SHP77 treated with DMSO at 0.1 percent for 48 hours (cell line): ENCODE measurements at regions not wholly inside any gene's neighbourhood (a gene's known extent, or its start where the extent isn't known, plus 50 kb on each side); places are given as distances from the start of the nearest gene placed in this dataset.

Experiments used
- DNase-seq: peaks from one replicate; lab custom pipeline; 2025; lab: John Stamatoyannopoulos, UW

DNA sequence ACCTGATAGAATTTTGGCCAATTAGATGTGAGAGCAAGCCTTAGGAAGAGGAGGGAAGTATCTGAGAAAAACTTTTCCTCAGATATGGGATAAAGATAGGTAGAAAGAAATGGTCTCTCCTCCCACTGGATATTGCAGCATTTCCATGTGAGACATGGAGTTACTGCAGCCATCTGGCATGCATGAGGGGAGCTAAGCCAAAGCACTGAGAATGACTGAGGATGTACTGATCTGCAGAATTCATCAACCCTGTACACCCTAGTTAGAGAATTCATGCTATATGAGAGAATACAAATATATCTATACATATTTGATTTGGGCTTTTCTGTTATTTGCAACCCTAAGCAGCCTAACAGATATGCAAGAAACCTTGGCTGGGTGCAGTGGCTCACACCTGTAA, 52.5 kb upstream of the RPL34 start:
- no peak for DNase-seq

DNA sequence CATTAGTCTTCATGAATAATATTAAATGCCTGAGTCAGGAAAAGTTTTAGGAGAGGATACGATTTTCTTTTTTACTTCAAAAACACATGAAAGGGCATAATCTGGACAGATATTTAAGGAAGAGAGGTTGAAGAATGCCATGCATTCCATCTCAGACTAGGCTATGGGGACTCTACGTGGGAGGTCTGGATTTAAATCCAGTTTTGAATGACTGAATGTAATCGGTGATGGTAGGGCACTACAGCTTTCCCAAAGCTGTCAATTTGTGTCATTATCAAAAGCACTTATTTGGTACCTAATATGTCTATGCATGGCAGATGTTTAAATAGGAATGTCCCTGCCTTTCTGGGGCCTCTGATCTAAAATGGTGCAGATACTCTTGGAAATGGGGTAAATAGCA, 59.3 kb upstream of the RPL34 start:
- no peak for DNase-seq

DNA sequence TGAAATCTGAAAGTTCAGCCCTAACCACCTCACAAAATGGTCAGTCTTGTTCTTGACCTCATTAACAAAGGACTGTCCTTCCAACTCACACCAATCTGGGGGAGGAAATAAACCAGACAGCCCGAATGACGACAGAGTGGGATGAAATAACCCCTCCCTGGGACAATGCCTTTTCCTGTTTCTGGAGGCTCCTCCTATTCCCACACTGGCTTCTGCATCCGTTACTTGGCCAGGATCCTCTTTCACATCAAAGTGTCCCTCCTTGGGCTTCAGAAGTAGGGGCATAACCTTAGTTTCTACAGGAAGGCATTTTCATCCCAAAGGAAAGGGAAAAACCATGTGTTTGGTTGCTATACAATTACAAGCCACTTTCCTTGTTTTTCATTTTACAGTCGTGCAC, 59.8 kb upstream of the RPL34 start:
- DNase-seq, result no peak

GRCh38 chr4:108559911-108560310, 60.5 kb upstream of the RPL34 start:
- DNase-seq, result no peak

DNA sequence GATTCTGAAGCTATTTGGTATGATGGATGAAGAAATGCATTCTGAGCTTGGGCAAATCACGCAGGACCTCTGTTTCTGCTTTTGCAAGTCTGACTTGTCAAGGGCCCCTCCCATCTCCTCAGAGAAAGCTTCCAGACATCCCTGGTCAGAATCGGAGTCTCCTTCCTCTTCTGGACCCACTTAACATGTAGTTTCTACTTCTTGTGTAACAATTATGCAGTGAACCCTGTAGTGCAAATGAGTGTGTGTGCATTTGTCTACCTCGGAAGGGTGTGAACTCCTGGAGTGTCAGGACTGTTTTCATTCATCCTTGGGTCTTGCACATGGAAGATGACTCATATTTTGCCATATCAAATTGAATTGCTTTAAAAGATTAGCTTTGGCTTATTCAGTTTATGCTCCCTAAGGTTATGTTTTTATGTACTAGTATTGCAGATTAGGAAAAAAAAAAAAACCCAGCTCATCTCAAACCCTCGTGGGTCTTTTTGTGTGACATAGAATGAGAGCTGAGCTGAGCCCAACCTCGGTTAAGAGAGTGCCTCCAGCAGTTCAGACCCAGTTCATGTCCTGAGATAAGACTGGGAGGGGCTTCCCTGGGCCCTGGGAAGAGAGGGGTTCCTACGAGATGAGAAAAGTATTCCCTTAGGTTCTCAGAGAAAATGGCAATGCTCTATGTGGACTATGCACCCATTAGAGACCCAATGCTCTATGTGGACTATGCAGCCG, 61.1 kb upstream of the RPL34 start:
- no peak for DNase-seq

DNA sequence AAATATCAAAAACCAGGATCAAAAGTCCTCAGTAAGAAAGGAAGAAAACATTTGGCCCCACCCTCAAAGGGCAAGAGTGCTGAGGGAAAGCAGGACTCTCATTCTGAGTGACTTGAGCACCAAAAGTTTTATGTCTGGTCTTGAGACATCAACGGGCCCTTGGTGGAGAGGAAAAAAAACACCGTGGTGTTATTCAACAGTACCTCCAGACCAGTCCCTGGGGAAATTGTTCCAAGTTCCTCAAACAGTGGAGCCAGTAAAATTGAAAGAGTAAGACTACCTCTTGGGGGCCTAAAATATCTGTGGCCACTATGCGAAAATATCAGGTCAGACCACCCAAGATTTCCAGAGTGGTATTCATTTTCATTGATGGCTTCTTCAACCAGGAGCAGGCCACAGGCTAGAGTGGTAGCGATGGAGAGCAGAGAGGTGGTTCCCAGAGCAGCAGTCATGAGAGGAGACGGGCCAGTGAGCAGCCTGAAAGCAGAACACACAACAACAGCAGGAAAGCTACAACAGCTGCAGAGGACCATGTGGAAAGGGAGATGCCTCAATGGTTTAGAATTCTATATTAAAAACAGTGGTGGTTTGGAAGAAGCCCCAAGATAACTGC, 63.7 kb upstream of the RPL34 start:
- DNase-seq, result no peak

DNA sequence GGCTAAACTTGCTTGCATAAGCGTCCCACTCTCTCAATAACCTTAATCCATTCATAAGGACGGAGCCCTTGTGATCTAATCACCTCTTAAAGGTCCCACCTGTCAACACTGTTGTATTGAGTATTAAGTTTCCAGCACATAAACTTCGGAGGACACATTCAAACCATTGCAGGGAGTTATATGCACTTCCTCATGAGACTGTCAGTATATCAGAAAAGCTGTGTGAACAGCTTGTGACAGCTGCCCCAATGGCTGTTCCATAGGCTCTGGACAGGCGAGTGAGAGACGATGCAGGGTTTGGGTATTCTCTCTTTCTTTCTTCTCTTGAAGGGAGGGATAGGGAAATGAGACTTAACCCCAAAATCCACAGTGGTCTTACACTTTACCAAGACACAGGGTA, 64.2 kb upstream of the RPL34 start:
- no peak for DNase-seq

- no peak for DNase-seq
Measured at GRCh38 chr4:108555701-108556100, 64.7 kb upstream of the RPL34 start.

DNA sequence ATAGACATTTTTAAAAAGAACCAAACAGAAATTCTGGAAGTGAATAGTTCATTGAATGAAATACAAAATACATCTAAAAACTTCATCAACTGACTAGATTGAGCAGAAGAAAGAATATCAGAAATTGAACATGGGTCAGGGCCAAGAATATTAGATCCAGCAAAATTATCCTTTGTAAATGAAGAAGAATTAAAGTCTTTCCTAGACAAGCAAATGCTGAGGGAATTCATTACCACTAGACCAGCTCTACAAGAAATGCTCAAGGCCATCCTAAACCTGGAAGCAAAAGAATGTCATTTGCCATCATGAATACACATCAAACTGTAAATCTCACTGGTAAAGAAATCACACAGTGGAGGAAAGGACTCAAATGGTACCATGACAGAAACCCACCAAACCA, 72.7 kb upstream of the RPL34 start:
- DNase-seq, result no peak

DNA sequence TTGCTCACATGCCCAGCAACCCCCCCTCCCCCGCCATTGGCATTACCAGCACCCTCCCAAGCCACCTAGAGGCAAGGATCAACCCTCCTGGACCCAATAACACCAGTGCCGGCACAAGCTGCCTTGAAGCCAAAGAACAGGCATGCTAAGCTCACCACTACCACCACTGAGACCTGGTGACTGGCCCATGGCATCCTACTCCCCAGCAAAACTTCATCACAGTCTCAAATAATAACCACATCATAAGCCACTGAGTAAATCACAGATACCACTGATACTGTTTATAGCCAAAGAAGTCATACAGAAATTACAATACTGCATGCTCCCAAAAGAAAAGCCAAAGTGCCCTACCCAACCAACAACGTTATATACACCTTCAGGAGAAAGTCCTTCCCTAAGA, 73.6 kb upstream of the RPL34 start:
- DNase-seq, result no peak

- DNase-seq, result no peak
Measured at GRCh38 chr4:108544481-108544880, 75.9 kb upstream of the RPL34 start.

DNA sequence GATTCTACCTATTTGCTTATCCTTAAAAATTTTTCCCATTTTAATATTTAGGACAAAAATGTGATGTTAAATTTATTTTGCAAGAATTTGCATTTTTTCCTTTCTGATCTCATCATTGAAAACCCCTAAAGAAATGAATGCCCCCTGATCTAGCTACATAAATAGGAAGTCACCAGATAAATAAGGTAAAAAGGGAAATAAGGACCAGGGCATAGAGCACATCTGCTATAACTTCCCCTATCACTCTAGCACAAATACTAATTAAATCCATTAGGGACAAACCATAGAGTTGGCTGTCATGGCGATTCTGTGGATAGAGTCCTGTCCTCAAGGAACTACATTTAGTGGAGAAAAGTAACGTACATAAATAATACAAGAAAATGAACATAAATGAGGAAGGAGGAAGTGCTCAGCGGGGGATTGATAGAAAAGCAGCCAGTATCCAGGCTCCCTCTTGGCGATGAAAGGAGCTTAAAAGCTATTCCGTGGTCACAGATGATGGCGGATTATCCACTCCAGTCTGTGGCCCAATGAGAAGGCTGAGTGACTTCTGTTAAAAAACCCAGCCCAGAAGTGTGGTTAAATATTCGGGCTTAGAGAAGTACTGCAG, 76.9 kb upstream of the RPL34 start:
- no peak for DNase-seq

DNA sequence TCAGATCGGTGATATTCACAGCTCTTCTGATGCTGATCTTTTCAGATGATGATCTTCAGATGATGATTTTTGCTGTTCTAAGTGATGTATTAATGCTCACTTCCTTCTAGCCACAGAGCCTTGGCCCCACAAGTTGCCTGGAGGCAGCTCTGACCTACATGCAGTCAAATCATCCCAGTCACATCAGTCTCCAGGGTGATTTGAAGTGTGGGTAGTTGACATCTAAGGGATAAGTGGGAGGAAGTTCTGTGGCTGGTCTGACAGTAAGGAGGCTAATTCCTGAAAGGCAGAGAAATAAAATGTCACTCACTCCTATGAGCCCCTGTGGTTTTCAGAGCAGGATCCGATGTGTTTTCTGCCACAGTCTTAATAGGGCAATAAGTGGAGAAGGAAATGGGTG, 79.8 kb upstream of the RPL34 start:
- DNase-seq, result no peak

DNA sequence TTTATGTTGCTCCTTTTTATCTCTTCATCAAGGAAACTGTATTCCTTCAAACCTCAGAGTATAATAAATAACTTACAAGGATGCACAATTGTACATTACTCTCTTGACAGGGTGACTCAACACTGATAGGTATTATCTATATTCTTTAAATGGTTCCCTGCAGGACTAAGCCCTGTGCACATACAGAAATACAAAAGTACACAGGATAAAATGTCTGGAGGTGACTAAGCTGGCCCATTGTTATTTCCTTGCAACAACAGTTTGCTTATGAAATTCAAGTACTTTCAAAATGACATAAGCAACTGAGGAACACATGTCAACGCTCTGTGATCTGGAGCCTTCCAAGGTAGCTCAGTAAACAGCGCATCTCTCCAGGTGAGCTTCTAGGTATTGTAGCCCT, 83.8 kb upstream of the RPL34 start:
- no peak for DNase-seq

- DNase-seq, result no peak
Measured at GRCh38 chr4:108535757-108536156, 84.6 kb upstream of the RPL34 start.

- DNase-seq, result no peak
Measured at GRCh38 chr4:108533876-108534275, 86.5 kb upstream of the RPL34 start.

DNA sequence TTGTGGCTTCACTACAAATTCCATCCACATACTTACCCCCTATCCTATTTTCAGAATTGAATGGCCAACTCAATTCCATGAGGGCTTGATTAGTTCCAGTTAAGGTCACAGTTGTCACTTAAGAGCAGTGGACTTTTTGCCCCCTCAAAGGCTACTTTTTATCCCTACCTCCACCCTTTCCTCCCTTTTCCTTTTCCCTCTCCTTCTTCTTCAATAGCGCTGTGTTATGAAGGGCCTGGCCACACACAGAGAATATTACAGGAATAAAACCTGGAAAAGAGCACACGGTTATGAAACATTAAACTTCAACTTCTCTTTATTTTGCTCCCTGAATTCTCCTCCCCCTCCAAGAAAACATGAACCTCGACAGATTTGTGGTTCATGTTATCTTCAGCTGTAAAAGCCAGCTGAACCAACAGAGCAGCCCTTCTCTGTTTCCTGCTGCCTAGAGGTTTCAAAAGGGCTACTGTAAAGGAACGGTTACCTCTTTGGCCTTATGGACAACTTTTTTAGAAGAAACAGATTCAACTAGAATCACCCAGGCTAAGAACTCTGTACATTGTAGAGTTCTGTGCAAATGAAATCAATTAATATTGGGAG, 87.0 kb upstream of the RPL34 start:
- DNase-seq, result no peak

GRCh38 chr4:108532738-108533137, 87.6 kb upstream of the RPL34 start:
- DNase-seq, result no peak

DNA sequence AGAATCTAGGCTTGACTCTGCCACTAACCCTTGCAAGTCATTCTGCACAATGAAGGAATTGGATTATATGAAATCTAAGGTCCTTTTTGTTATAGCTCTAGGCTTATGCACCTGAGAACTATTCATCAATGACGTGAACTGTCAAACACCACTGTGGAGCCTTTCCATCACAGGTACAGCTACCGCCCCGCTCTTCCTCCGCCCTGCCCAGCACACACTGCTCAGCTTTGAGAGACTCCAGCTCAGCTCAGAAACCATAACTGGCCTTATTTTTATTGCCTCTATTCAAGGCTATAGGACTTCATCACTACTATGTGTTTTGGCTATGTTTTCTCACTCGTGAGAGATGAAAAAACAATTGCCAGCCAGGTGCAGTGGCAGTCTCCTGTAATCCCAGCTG, 88.2 kb upstream of the RPL34 start:
- no peak for DNase-seq

DNA sequence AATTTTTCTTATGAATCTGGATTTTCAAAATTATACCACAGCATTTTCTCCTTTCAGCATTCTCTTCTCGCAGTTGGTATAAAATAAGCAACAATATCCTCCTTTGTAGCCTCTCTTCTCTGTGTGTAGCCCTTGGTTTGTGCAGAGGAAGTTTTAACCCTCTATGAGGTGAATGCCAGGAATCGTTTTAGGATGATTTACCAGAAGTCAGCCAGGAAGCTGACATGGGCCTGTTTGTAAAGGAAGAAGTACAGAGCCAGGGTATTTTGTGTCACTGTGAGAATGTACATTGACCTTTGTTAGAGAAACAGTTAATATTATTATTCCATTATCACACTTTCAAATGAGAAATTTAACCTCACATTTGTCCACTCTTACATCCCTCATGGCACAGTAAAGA, 88.9 kb upstream of the RPL34 start:
- DNase-seq, result no peak

DNA sequence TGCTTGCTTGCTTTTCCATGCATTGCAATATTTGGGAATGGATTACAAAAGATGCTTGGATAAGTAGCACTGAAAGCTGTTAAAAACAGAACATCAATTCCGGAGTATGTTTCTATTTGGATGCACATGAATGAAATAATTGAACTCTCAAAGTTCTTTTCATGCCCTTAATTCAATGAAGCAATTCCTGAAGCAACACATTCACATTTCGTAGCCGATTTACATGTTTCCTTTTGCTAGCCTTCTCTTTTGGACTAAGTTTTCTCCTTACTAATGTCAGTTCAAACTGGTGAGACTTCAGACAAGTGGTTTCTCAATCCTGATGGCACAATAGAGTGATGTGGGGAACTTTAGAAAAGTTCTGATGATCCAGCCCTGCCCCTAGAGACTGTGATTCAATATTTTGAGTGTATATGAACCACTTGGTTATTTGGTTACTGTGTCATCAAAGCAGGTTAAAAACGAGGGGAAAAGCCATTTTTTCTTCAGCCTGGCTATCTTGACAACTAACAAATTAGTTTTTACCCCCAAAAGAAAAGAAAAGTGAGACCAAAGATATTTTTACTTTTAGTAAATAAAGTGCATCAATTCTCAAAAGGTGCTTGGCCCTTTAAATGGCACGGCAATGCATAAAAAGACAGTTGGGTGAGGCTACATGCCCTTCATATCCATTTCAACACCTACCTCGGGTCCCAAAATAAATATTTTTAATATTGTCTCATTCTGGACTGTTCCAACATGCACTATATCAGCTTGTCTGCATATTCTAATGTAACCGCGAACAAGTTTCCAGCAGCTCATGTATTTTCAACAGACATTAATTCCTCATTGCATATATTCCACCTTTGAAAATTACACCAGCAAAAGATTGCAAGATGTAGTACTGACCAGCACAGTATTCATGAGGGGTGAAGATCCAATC, 90.1 kb upstream of the RPL34 start:
- no peak for DNase-seq

DNA sequence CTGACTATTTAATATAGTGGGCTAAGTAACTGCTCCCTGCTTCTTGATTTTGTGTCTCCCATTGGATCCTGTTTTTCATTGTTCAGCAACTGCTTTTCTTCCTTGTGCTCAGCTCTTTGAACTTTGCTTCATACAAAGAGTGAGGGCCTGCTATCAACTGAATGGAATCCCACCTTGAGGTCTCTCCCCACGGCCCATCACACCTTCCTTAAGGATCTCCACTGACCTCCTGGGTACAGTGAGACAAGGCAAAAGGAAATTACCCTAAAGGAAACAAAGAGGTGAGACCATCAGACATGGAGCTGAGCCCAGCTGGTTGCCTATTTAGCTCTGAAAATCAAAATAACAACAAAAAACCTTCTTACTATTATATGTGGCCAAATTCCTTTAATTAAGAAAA, 91.3 kb upstream of the RPL34 start:
- DNase-seq, result no peak
